ENCODE measurements at regions not wholly inside any gene's neighbourhood (a gene's known extent, or its start where the extent isn't known, plus 50 kb on each side); places are given as distances from the start of the nearest gene placed in this dataset.

- DNase-seq (ENCODE audit: low spot score) (no peak), FAIRE-seq (no peak)
These were observed 318.4 kb upstream of the GIMD1 start for GRCh38 chr4:106687026-106687425.

- FAIRE-seq = no peak
- DNase-seq (ENCODE audit: low spot score) = no peak
These were observed 312.9 kb upstream of the GIMD1 start for GRCh38 chr4:106681381-106681921.

- DNase-seq (ENCODE audit: low spot score) (no peak), FAIRE-seq (no peak)
These were observed 310.5 kb upstream of the GIMD1 start for GRCh38 chr4:106679063-106679462.

GRCh38 chr4:106677213-106677612 is 308.6 kb upstream of the GIMD1 start:
- DNase-seq (ENCODE audit: low spot score) (no peak), FAIRE-seq (no peak)

GRCh38 chr4:106676173-106676921 is 307.8 kb upstream of the GIMD1 start:
- DNase-seq (ENCODE audit: low spot score) (no peak), FAIRE-seq (no peak)

- FAIRE-seq = no peak
- DNase-seq (ENCODE audit: low spot score) = no peak
These were observed 303.1 kb upstream of the GIMD1 start for GRCh38 chr4:106671716-106672115.

GRCh38 chr4:106670976-106671375 is 302.4 kb upstream of the GIMD1 start:
- no peak for FAIRE-seq
- DNase-seq (ENCODE audit: low spot score) = no peak

- FAIRE-seq (no peak), DNase-seq (ENCODE audit: low spot score) (no peak)
These were observed 290.8 kb upstream of the GIMD1 start for GRCh38 chr4:106659371-106659770.

- no peak for FAIRE-seq
- DNase-seq (ENCODE audit: low spot score) = no peak
These were observed 283.5 kb upstream of the GIMD1 start for GRCh38 chr4:106652095-106652494.

- DNase-seq (ENCODE audit: low spot score) (no peak), FAIRE-seq (no peak)
These were observed 282.1 kb upstream of the GIMD1 start for GRCh38 chr4:106650701-106651100.

- FAIRE-seq = no peak
- DNase-seq (ENCODE audit: low spot score) = no peak
These were observed 278.9 kb upstream of the GIMD1 start for GRCh38 chr4:106647451-106647850.

- DNase-seq (ENCODE audit: low spot score) (no peak), FAIRE-seq (no peak)
These were observed 260.7 kb upstream of the GIMD1 start for GRCh38 chr4:106629268-106629625.

- no peak for FAIRE-seq
- no peak for DNase-seq (ENCODE audit: low spot score)
These were observed 260.1 kb upstream of the GIMD1 start for GRCh38 chr4:106628586-106629267.

GRCh38 chr4:106627051-106627450 is 258.5 kb upstream of the GIMD1 start:
- DNase-seq (ENCODE audit: low spot score) (no peak), FAIRE-seq (no peak)

- no peak for FAIRE-seq
- no peak for DNase-seq (ENCODE audit: low spot score)
These were observed 256.1 kb upstream of the GIMD1 start for GRCh38 chr4:106624671-106625070.

GRCh38 chr4:106618956-106619355 is 250.4 kb upstream of the GIMD1 start:
- no peak for FAIRE-seq
- DNase-seq (ENCODE audit: low spot score) = no peak

GRCh38 chr4:106615961-106616360 is 247.4 kb upstream of the GIMD1 start:
- FAIRE-seq (no peak), DNase-seq (ENCODE audit: low spot score) (no peak)

GRCh38 chr4:106615410-106615945 is 246.9 kb upstream of the GIMD1 start:
- no peak for FAIRE-seq
- DNase-seq (ENCODE audit: low spot score) = no peak

- DNase-seq (ENCODE audit: low spot score) (no peak), FAIRE-seq (no peak)
These were observed 245.9 kb upstream of the GIMD1 start for GRCh38 chr4:106614441-106614840.

GRCh38 chr4:106609917-106610316 is 241.3 kb upstream of the GIMD1 start:
- no peak for DNase-seq (ENCODE audit: low spot score)
- FAIRE-seq = no peak

- no peak for DNase-seq (ENCODE audit: low spot score)
- FAIRE-seq = no peak
These were observed 239.0 kb upstream of the GIMD1 start for GRCh38 chr4:106607558-106607957.

GRCh38 chr4:106604319-106605051 is 235.9 kb upstream of the GIMD1 start:
- FAIRE-seq (no peak), DNase-seq (ENCODE audit: low spot score) (no peak)
